GM12878 (cell line): ENCODE measurements at regions not wholly inside any gene's neighbourhood (a gene's known extent, or its start where the extent isn't known, plus 50 kb on each side); places are given as distances from the start of the nearest gene placed in this dataset.

Experiments
- ATAC-seq: fragments of 200-7000 bp; cut with Tn5 transposase; 3 replicates; pipeline ENCODE4 v1.9.1; 2020; ENCODE audit warnings: mild to moderate bottlenecking, moderate library complexity
- BruUV-seq: library from RNA; stranded (reverse); fragments of 400-500 nt; replicated peaks from 2 replicates; lab custom pipeline; 2021; lab: Mats Ljungman, UMichigan
- CTCF ChIA-PET: fragments of 300-600 bp; sonication (Branson Sonifier 250); formaldehyde crosslinking; extraction: SDS; loops from one replicate; lab custom pipeline; 2021; ENCODE audit warnings: inconsistent platforms; lab: Yijun Ruan, JAX
- POLR2A ChIA-PET: fragments of 350-600 bp; formaldehyde crosslinking; extraction: SDS; loops from one replicate; lab custom pipeline; 2021; ENCODE audit warnings: inconsistent platforms; lab: Charles Lee
- RAD21 ChIA-PET: fragments of 300-600 bp; sonication (Branson Sonifier 250); formaldehyde crosslinking; loops from one replicate; lab custom pipeline; 2023; ENCODE audit warnings: antibody characterized with exemption; ENCODE audit not compliant: unreplicated experiment; lab: Charles Lee
- SMC1A ChIA-PET: fragments of 300-600 bp; sonication (Branson Sonifier 250); formaldehyde crosslinking; loops from one replicate; lab custom pipeline; 2023; ENCODE audit not compliant: unreplicated experiment, uncharacterized antibody; lab: Charles Lee
- DNase-seq: peaks from one replicate; pipeline ENCODE4 v3.0.0-alpha.2; 2011; ENCODE audit warnings: low read depth, low spot score
- FAIRE-seq: peaks from 3 replicates; lab custom pipeline; 2011; peaks lifted over from hg19 to GRCh38; lab: Jason Lieb, UNC
- H2AFZ ChIP-seq: 2 replicates; pipeline ENCODE4 v1.6.0; 2011; ENCODE audit warnings: low read depth, low read length, control low read depth; ENCODE audit not compliant: control insufficient read depth
- H3K27ac ChIP-seq: 2 replicates; pipeline ENCODE4 v1.5.1; 2011; ENCODE audit warnings: control low read depth; ENCODE audit not compliant: control insufficient read depth, insufficient read depth
- H3K27me3 ChIP-seq, 2 experiments: replicated peaks in 1 of 2; 2 replicates each; pipeline versions ENCODE4 v1.6.0 to v1.6.1; 2011; ENCODE audit warnings: low read length in 1 of 2; ENCODE audit not compliant: control insufficient read depth in 2 of 2, insufficient read depth in 2 of 2
- H3K36me3 ChIP-seq, 2 experiments: 2 replicates each; pipeline ENCODE4 v1.5.1; 2011; ENCODE audit warnings: low read length in 1 of 2; ENCODE audit not compliant: control insufficient read depth in 2 of 2, insufficient read depth in 2 of 2
- H3K4me1 ChIP-seq: 2 replicates; pipeline ENCODE4 v1.6.1; 2011; ENCODE audit warnings: mild to moderate bottlenecking, low read length, moderate library complexity, mixed read lengths; ENCODE audit not compliant: control insufficient read depth, insufficient read depth
- H3K4me2 ChIP-seq: 2 replicates; pipeline ENCODE4 v1.6.0; 2011; ENCODE audit warnings: control low read depth; ENCODE audit not compliant: control insufficient read depth, insufficient read depth
- H3K4me3 ChIP-seq: fragments of 200-600 bp; sonication (generic); 2 replicates; pipeline ENCODE4 v1.5.1; 2016
- H3K79me2 ChIP-seq: 2 replicates; pipeline ENCODE4 v1.6.0; 2011; ENCODE audit warnings: low read length; ENCODE audit not compliant: control insufficient read depth, insufficient read depth
- H3K9ac ChIP-seq: 2 replicates; pipeline ENCODE4 v1.8.0; 2011; ENCODE audit warnings: low read length, control low read depth, mixed read lengths; ENCODE audit not compliant: control insufficient read depth, insufficient read depth
- H3K9me3 ChIP-seq: replicated peaks from 3 replicates; pipeline ENCODE4 v1.5.1; 2011; ENCODE audit warnings: mild to moderate bottlenecking, low read length; ENCODE audit not compliant: control insufficient read depth, insufficient read depth
- H4K20me1 ChIP-seq: 2 replicates; pipeline ENCODE4 v1.6.0; 2011; ENCODE audit not compliant: control insufficient read depth, insufficient read depth
- BCLAF1 ChIP-seq: fragments of 450-650 bp; IDR thresholded peaks from 2 replicates; pipeline ENCODE4 v1.6.1; 2017; ENCODE audit warnings: antibody characterized with exemption, mild to moderate bottlenecking, moderate library complexity
- BMI1 ChIP-seq: fragments of 450-650 bp; IDR thresholded peaks from 2 replicates; pipeline ENCODE4 v1.6.1; 2016; ENCODE audit warnings: mild to moderate bottlenecking, moderate library complexity, borderline replicate concordance
- JUNB ChIP-seq: IDR thresholded peaks from 2 replicates; pipeline ENCODE4 v1.6.1; 2016; ENCODE audit warnings: antibody characterized with exemption, mild to moderate bottlenecking
- MEF2A ChIP-seq: IDR thresholded peaks from 2 replicates; pipeline ENCODE4 v1.6.1; 2011; ENCODE audit warnings: low read depth, mild to moderate bottlenecking, low read length, moderate library complexity; ENCODE audit not compliant: insufficient read depth
- MYB ChIP-seq: fragments of 150-350 bp; IDR thresholded peaks from 2 replicates; pipeline ENCODE4 v1.6.1; 2014; ENCODE audit warnings: mild to moderate bottlenecking, low read depth, low read length, borderline replicate concordance
- NFXL1 ChIP-seq: fragments of 450-650 bp; IDR thresholded peaks from 2 replicates; pipeline ENCODE4 v1.6.1; 2017; ENCODE audit warnings: antibody characterized with exemption, mild to moderate bottlenecking, borderline replicate concordance
- NRF1 ChIP-seq: conservative IDR thresholded peaks from 2 replicates; pipeline ENCODE4 v1.6.1; 2011; ENCODE audit warnings: mild to moderate bottlenecking, low read depth, low read length, improper control_type of control experiment
- POLR2AphosphoS2 ChIP-seq: IDR thresholded peaks from 2 replicates; pipeline ENCODE4 v1.6.1; 2011; ENCODE audit warnings: low read depth, mild to moderate bottlenecking, low read length, improper control_type of control experiment, moderate library complexity
- POU2F2 ChIP-seq: IDR thresholded peaks from 3 replicates; pipeline ENCODE4 v1.6.1; 2011; ENCODE audit warnings: low read depth, mild to moderate bottlenecking, low read length, borderline replicate concordance
- RELA ChIP-seq: fragments of 450-650 bp; IDR thresholded peaks from 2 replicates; pipeline ENCODE4 v1.8.0; 2014; ENCODE audit warnings: borderline replicate concordance; ENCODE audit not compliant: partially characterized antibody
- WGBS: methylation state at CpG from one replicate; pipeline ENCODE4 v1.1.6; 2016; ENCODE audit warnings: low lambda C conversion rate; ENCODE audit not compliant: insufficient replicate concordance, insufficient coverage; ENCODE audit errors: missing lambda C conversion rate; 5-methylcytosine and 5-hydroxymethylcytosine counted together
- in situ Hi-C: fragments of 300-500 bp; cut with MboI; formaldehyde crosslinking; loops from 9 replicates; pipeline ENCODE4 v1.14.3; 2018; ENCODE audit warnings: mixed read lengths
- intact Hi-C: fragments of 100-400 bp; cut with micrococcal nuclease; formaldehyde crosslinking; loops from one replicate; pipeline ENCODE4 v1.14.2; 2022; ENCODE audit not compliant: unreplicated experiment

GRCh38 chr4:109378511-109378910 lies 55.1 kb upstream of the SEC24B start:
- Histone ChIP-seq H3K36me3 (no peaks in the 10 kb centered on the region), H4K20me1 (no peaks in the 10 kb centered on the region), H3K9me3 (no peaks in the 10 kb centered on the region), H3K27me3 (peaks cover 0 to 3% of the 10 kb centered on the region in 2 experiments; a peak in 2 of 4 replicates), H3K4me1 (no peaks in the 10 kb centered on the region), H3K4me2 (no peak overlapping the region), H3K9ac (no peak overlapping the region), H3K4me3 (no peak overlapping the region), H3K79me2 (no peaks in the 10 kb centered on the region), H2AFZ (no peak overlapping the region), H3K27ac (no peak overlapping the region)
- no TSS peak for BruUV-seq
- 86% methylated on average over 1 of the region's 1 CpG for WGBS
- TF ChIP-seq BMI1: no peak
- TF ChIP-seq NRF1: no peak
- no peak for TF ChIP-seq POLR2AphosphoS2
- TF ChIP-seq MYB: no peak
- TF ChIP-seq NFXL1: no peak
- no peak for TF ChIP-seq RELA
- no peak for TF ChIP-seq BCLAF1
- no peak for TF ChIP-seq MEF2A
- no peak for TF ChIP-seq POU2F2
- no peak for TF ChIP-seq JUNB
- CTCF ChIA-PET: no interaction called here
- FAIRE-seq: no peak
- SMC1A ChIA-PET: no interaction called here
- in situ Hi-C loops (no loop called here), intact Hi-C loops (no loop called here)
- no peak for ATAC-seq
- no peak for DNase-seq
- RAD21 ChIA-PET: no interaction called here
- POLR2A ChIA-PET: no interaction called here
